Activated gamma-delta T cell treated with anti-CD3 and anti-CD28 coated beads, Interleukin-2, amount 50 U/mL, for 16 hours (primary cell): ENCODE measurements at regions not wholly inside any gene's neighbourhood (a gene's known extent, or its start where the extent isn't known, plus 50 kb on each side); places are given as distances from the start of the nearest gene placed in this dataset.
"Not testable (repeated sequence)": the region's sequence is repeated elsewhere in the genome, so short reads cannot be mapped to it uniquely, and the experiment has no call there.

Experiments used
- DNase-seq: peaks from one replicate; pipeline ENCODE4 v3.0.0-alpha.2; 2020; ENCODE audit warnings: low read depth

DNA sequence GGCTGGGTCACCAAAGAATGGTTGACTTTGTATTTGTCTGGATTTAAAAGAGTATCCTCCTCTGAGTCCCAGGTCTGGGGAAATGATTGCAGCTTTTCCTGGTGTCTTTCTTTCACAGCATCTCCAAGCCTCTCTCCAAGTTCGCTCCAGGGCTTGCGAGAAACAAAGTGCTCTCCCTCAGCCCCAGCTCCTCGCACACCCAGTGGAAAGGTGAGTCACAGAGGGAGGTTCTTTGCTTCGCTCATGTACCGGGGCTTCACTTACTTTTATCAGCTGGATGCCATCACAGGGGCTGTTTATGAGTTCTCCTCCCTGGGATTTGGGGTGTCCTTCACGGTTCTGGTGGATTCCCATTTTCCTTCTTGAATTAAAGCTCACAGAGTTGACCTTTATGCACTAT lies 252.2 kb upstream of the PLPP4 start:
- DNase-seq, result no peak

DNA sequence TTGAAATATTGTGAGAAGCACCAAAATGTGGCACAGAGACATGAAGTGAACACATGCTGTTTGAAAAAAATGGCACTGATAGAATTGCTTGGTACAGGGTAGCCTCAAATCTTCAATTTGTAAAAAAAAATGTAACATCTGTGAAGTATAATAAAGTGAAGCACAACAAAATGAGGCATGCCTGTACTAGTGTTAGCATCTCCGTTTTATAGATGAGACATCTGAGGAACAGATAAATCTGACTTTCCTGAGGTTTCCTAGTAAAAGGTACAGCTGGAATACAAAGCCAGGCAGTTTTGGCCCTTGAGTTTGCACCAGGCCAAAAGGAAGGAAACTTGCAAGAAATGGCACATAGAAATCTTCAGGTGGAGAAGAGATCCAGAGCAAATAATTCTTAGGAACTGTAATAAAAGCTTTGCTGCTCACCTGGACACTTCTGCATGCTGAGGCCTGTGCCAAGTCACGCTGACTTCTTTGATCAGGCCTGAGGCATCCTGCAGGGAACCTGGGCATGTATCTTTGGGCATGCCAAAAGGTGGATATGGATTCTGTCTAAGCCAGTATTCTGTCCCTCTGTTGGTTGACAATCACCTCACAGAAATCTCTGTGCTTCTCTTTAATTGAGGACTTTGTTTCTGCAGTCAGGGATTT lies 251.5 kb upstream of the PLPP4 start:
- DNase-seq, result no peak

DNA sequence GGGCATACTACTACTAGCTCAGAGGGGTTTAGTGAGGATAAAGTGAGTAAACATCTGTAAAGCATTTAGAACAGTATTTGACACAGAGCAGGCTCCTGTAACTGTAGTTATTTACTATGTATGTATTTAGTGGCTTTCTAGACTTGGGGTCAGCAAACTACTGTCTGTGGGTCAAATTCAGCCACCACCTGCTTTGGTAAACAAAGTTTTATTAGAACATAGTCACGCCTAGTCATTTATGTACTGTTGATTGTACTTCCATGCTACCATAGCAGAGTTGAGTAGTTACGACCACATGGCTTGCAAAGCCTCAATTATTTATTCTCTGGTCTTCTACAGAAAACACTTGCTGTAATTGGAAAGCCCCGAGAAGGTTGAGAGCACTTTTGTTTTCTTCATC lies 248.5 kb upstream of the PLPP4 start:
- DNase-seq, result no peak

DNA sequence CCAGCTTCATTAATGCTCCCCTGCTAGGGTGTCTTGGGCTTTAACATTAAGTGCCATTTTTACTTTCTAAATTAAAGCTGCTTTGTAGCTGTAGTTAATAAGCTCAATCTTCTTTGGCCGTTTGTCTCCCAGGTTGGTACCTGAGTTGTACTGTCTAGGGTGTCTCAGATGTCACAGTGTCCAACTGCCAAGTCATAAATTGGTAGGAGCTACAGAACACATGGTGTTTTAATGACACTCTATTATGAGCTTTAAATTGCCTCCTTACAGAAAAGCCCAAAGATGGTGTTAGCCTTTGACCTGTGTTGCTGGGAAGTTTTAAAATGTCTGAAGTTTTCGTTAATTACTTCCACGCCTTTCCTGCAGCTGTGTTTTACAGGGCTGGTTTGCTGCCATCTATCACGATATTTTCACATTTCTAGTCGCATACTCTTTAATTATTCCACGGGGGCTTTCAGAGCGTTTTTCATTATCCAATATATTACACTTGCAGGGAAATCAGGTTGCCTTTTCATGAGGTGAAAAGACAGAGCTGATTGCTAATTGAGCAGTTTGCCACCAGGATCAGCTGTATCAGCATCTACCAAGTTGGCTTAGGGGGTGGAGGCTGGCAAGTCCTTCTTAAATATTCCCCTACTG lies 247.8 kb upstream of the PLPP4 start:
- DNase-seq, result no peak

DNA sequence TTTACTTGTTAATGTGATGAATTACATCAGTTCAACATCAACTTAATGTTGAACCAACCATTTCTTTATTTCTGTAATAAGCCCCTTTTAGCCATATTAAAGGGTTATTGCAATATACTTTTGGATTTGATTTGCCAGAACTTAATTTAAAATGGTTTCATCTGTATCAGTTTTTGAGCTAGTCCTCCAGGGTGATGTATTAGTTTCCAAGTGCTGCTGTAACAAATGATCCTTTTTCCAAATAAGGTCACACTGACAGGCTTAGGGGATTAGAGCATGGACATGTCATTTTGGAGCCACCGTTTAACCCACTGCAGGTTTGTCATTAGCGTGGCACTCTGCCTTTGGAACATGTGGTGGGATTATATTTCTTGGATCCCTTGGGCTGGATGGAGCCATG lies 244.8 kb upstream of the PLPP4 start:
- no peak for DNase-seq

DNA sequence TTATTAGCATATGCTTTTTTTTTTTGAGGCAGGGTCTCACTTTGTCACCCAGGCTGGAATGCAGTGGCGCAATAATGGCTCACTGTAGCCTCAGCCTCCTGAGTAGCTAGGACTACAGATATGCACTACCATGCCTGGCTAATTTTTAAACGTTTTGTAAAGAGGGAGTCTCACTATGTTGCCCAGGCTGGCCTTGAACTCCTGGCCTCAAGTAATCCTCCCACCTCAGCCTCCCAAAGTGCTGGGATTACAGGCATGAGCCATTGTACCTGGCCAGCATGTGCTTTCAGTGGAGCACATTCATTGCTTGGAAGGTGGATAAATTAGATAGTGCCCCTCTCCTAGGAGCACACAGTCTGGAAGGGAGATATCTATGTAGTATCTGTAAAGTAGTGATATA lies 243.7 kb upstream of the PLPP4 start:
- not testable (repeated sequence) for DNase-seq

DNA sequence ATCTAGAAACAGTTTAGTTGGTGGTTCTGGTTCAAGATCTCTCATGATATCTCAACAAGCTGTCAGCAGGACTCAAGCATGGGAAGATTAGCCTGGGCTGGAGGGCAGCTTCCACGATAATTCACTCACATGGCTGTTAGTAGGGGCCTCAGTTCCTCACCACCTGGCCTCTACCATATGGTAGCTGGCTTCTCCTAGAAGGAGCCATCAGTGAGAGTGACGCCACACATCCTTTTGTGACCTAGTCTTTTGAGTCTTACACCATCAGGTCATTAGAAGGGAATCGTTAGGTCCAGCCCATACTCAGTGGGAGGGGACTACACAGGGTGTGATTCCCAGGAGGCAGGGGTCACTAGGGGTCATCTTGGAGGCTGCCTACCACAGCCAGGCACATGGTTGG lies 239.3 kb upstream of the PLPP4 start:
- no peak for DNase-seq

DNA sequence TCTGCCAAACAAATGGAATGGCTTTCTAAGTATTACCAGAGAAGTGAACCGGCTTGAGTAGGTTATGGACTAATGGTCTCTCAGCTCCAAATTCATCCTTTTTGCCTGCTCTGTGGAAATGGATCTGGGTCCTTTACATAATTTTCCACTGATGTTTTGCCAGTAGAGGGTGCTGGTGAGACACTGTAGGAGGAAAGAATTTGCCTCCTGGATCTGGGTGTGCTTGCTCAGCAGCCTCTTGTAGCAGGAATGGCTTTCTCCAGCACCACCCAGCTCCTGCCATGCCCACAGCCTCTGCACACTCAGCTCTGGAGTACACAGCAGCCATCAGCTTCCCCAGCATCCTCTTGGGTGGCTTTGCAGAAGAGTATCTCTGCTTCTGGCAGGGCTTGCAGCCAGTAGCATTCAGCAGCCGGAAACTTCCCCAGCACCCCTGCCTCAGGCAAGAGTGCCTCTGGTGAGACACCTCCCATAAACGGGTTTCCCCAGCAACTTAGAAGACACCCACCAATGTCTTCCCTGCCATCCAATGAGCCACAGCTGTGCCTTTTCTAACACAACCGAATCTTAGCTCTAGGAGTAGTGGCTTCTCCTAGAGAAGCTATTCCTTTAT lies 235.0 kb upstream of the PLPP4 start:
- DNase-seq, result no peak

DNA sequence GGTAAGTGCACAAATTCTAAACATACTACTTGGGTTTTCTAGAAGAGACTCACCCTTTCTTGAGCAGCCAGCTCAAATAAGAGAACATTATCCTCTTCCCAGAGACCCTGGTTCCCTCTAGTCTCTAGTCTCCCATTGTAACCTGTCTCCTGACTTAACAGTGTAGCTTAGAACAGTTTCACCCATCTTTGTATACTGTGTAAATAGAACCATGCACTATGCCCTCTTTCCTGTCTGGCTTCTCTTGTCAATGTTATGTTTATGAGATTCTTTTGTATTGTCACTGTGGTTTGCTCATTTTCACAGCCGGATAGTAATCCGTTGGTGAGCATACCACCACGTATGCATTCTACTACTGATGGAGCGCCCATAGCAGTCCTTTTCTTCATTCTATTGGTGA lies 227.4 kb upstream of the PLPP4 start:
- no peak for DNase-seq

DNA sequence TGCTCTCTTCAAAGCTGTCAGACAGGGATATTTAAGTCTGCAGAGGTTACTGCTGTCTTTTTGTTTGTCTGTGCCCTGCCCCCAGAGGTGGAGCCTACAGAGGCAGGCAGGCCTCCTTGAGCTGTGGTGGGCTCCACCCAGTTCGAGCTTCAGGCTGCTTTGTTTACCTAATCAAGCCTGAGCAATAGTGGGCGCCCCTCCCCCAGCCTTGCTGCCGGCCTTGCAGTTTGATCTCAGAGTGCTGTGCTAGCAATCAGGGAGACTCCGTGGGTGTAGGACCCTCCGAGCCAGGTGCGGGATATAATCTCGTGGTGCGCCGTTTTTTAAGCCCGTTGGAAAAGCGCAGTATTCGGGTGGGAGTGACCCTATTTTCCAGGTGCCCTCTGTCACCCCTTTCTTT lies 217.3 kb upstream of the PLPP4 start:
- DNase-seq, result not testable (repeated sequence)

DNA sequence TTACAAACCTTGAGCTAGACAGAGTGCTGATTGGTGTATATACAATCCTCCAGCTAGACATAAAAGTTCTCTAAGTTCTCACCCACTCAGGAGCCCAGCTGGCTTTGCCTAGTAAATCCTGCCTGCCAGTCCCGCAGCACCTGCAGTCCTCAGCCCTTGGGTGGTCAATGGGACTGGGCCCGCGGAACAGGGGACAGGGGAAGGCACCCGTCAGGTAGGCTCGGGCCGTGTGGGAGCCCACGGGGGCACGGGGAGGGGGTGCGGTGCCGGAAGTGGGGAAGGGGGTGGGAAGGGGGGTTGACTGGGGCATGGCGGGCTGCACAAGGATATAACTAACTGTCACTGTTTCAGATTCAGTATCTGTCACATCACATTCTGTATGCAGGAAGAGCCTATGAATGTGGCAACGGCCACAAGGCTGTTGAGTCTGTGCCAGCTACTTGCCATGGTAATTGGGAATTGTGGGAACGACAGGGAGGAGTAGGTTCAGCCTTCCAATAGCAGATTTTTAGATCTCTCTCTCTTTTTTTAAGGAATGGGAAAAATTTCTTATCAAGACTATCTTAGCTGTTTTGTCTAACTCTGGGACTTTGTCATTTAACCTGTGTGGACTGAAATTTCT lies 205.1 kb upstream of the PLPP4 start:
- DNase-seq, result no peak

DNA sequence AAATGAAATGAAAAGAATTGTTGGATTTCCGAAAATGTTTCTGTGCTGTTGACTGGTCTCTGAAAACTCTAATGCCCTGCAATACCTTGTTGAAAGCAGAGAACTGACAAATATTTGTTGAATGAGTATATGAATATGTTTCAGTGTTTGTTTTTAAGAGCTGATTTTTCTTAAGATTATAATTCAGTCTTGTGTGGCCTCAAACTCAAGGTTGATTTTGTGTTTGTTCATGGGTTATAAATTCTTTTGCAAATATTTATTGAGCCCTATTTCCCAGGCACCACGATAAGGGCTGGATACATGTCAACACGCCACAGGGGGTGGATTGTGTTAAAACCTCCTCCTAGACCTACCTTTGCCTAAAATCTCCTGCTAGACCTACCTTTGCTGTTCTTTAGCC lies 203.9 kb upstream of the PLPP4 start:
- no peak for DNase-seq

DNA sequence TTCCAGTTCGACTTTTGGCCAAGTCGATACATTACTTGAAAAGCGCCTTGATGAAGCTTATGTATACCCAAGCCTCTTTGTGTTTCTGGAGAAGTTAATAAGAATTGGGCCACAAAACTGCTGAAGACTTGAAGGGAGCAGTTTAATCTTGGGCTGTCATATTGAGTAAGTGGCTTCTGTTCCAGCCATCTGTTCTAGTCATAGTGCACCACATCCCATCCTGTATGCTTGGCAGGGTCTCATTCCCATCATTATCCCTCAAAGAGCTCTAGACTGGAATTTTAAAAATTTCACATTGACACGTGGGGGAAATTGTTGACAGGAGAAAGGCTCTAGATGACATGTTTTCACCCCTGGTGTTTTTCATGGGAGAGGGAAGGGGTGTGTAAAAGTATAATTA lies 196.6 kb upstream of the PLPP4 start:
- DNase-seq, result no peak

DNA sequence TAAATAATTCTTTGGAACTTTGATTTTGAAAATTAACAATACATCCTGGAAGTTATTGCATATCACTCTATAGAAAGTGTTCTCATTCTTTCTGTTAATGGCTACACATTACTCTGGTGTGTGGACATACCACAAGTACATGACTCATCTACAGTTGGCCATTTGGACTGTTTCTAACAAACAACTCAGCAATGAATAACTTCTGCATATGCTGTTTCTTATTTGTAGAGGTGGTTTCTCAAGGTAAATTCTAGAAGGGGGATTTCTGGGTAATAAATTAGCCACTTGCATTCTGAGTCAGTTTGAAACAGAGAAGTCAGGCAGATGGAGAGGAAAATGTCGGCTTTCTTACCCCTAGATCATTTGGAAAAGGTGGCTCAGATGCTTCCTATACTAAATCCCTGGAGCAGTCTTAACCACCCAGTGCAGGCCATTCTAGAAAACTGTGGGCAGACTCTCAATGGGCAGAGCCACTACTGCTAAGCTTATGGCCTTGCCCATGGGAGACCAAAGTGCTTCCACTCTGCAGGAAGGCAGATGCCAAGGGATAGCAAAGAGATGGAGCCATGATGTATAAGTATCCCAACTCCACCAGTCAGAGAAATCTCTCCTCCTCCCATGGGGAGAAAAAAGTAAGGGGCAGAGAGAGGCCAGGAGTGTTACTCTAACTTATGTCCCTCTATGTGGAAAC lies 194.0 kb upstream of the PLPP4 start:
- no peak for DNase-seq

DNA sequence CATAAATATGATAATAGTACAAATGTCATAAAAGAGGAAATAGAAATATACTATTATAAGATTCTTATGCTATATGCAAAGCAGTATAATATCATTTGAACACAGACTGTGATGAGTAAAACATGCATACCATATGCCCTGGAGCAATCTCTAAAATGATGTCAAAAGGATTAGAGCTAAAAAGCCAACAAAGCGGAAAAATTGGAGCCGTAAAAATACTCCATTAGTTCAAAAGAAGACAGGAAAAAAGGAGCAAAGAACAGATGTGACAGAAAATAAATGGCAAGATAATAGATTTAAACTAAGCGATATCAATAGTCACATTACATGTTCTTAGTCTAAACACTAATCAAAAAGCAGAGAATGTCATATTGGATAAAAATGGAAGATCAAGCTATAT lies 191.0 kb upstream of the PLPP4 start:
- DNase-seq, result no peak

DNA sequence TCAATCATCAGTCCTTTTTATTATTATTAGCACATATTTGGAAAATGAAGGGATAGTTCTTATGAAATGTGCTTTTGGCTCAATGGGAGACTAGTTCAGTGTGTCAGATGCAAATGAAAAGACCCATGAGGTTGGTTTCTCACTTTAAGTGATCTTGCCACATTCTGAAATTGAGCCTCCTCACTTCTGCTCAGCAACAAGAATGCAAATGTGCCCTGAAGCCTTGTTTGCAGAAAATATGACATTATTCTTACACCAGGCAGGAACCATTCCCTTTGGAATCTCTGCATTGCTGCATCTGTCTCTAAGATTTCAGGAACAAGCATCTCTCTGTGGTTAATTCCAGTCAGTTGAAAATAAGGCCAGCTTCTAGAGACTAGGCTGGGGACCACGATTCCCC lies 186.1 kb upstream of the PLPP4 start:
- no peak for DNase-seq

DNA sequence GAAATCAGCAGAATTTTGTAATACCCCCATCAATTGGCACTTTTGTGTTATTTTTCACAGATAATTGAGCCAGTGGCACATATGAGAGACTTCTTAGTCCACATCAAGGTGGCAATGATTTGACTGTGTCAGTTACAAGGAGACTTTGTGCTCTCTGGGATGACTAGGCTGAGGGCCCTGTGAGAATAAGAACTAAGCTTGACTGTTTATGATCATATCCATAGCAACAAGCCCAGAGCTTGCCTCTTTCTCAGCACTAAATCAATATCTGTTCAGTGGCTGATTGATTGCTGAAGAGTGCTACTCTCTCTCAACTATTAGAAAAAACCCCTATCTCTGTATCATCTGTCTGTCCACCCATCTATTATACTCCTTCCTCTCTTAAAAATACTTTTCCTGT lies 185.3 kb upstream of the PLPP4 start:
- DNase-seq, result no peak

DNA sequence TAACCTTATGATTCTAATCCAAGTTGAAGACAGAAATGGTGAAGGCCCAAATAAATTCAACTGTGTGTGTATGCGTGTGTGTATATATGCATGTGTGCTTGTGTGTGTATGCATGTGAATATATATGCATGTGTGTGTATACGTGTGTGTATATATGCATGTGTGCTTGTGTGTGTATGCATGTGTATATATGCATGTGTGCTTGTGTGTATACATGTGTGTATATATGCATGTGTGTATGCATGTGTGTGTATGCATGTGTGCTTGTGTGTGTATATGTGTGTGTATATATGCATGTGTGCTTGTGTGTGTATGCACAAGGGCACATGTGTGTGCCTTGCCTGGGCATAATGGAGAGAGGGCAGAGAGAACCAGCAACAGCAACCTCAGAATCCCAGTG lies 184.7 kb upstream of the PLPP4 start:
- DNase-seq, result no peak

DNA sequence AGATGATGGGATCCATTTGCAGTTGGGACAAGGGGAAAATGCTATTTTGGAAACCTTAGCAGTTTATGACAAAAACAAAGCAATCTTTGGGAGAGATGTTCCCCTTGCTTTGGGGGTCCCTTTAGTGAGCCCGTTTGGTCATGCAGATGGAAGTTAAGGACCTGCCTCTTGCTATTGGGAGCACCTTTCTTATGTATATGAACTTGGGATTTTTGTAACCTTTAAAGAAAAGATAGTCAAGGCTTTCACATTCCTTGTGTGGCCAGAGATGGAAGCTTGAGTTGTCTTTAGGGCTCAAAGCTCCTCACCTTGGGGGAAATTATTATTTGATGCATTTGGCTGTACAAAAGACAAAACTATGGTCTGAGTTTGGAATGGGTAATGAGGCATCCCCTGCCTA lies 179.0 kb upstream of the PLPP4 start:
- no peak for DNase-seq

DNA sequence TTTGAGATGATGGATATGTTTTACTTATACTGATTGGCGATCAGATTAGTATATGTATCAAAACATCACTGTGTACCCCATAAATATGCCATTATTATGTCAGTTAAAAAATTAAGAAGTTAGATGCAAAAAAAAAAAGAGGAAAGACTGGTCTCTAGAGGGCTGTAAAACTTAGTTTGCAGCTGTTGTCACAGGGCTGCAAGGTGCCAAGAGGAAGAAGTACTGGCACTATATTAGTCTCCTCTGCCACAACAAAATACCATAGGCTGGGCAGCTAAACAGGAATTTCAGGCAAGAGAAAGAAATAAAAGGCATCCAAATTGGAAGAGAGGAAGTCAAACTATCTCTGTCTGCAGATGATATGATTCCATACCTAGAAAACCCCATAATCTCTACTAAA lies 177.8 kb upstream of the PLPP4 start:
- no peak for DNase-seq

DNA sequence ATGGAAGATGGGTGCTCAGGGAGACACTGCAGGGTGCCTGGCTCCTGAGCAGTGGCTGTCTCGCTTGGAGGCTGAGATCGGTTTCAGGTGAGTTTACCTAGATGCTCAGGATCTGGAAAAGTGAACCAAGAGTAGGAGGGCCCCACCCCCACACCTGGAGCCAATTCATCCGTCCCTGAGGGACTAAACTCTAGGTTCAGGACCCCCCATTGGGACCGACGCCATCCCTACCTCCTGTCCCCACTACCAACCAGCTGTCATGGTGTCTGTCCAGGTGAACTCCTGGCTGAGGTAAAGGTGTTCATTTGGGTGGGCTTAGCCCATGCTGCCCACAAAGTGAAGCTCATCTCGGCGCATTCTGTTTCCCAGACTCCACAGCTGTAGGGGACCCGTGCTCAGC lies 174.6 kb upstream of the PLPP4 start:
- no peak for DNase-seq

DNA sequence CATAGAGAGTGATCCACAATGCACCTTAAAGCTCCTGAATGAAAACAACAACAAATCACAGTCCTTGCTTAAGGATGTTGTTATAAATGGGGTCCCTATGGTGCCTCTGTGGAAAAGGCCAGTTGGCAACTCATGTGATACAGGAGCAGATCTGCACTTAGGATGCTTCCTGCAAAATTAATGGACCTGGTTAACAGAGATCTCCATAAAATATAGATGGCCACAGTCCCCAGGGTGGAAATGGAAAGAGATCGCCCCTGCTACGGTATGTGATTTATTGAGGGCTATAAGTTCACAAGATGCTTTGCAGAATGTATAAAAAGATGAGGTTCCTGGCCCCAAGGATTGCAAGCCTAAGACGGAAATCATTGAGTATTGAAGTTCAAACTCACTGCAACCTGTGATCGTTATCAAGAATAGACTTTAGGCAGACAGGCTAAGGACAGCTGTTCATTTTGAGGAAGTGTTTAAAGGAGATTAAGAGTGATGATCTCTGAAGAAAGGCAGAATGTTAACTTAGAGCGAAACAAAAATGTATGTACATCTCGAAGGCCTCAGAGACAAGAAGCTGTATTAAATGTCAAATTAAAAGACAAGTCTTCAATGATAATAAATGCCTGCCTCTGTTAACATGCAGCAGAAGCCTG lies 174.1 kb upstream of the PLPP4 start:
- no peak for DNase-seq
